GM19324 (cell line): ENCODE measurements at regions not wholly inside any gene's neighbourhood (a gene's known extent, or its start where the extent isn't known, plus 50 kb on each side); places are given as distances from the start of the nearest gene placed in this dataset.

Source experiments
- ATAC-seq: cut with Tn5 transposase; IDR thresholded peaks from one replicate; pipeline ENCODE4 v1.9.1; 2021; ENCODE audit warnings: mild to moderate bottlenecking, moderate library complexity; ENCODE audit not compliant: unreplicated experiment, low FRiP score

DNA sequence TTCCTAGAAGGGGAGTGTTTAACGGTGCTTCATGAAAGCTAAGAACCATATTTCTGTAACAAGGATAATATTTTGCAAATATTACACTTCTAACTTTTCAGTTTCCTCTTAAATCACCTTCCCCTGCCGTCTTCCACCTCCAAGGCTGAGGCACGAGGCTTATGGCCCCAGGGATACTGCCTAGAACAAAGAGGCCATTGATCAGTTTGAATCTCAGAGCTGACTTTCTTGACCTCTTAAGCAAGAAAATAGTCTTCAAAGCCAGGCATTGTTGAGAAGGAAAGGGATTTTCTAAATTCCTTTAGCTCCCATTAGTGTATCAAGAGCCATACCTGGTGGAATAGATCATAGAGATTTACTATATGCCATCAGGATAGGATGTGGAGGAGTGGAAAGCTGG is 566.2 kb downstream of the BNC2 start:
- ATAC-seq, result no peak

DNA sequence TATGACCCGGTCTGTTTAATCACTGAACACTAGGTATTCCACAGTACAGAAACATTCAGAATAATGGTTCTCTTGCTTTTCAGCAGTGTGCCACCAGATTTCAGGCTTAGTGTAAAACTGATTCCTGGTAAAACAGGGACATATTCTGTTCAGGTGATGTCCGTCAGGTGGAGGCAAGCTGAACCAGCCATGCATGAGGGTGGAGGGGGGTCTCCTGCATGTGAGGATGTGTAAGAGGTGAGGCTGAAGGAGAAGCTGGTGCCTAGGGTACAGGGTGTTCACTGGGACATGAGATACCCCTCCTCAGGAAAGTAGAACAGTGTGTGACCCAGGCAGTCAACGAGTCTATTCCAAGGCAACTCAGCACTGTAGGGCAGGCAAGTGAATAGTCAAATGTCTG is 563.9 kb downstream of the BNC2 start:
- ATAC-seq, result no peak

DNA sequence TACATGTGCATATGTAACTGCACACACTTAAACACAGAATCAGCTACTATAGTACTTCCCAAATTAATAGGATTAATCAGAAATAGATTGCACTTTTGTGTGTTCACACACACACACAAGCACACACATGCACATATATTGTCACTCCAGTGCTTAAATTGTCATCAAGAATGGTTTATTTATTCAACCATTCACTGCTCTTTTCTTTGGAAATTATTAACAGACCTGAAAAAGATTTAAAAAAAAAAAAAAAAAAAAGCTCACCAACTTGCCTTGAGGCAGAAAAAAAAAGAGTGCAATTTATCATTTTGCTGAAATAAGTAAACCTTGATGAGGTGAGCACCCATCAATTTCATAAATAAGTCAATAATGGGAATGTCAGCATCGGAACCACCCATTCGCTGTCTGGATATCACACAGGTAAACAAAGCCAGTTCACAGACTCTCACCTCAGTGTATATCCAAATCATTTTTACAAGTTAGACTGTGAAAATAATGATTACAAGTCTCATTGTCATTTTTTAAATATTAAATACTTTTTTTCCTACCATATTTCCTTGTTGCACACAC is 562.8 kb downstream of the BNC2 start:
- ATAC-seq, result no peak

DNA sequence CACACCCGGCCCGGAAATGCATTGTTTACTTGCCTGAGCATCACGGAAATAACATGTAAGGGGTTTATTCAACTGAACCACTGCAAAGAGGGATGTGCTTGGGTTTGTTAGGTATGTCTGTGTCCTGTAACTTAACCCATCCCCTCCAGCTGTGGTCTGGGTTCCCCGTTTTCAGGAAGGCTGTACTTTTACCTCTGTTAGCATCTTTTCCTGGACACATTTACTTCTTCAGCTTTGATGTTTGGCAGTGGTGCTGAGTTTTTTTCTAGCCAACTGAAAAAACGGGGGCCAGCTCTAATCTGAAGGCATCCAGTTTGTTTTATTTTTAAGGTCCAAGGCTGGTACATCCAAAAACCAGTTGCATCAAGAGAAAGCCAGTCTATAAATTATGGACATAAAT is 561.8 kb downstream of the BNC2 start:
- ATAC-seq, result no peak

DNA sequence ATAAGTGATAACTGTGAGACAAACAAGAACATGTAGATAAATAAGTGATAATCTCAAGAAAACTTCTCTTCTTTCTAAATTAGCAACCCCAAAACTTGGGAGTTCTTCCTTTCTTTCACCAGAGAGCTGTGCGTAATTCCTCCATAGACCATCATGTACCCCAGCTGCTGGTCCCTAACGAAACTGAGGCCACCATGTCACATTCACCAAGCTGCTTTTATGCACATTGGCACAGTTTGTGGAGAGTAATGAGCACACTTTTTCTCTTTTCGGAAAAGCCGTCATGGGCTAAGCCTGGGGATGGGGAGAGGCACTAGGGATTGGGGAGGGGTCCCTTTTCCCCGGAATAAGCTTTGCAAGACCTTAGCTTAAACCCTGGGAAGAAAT is 561.4 kb downstream of the BNC2 start:
- ATAC-seq, result no peak

DNA sequence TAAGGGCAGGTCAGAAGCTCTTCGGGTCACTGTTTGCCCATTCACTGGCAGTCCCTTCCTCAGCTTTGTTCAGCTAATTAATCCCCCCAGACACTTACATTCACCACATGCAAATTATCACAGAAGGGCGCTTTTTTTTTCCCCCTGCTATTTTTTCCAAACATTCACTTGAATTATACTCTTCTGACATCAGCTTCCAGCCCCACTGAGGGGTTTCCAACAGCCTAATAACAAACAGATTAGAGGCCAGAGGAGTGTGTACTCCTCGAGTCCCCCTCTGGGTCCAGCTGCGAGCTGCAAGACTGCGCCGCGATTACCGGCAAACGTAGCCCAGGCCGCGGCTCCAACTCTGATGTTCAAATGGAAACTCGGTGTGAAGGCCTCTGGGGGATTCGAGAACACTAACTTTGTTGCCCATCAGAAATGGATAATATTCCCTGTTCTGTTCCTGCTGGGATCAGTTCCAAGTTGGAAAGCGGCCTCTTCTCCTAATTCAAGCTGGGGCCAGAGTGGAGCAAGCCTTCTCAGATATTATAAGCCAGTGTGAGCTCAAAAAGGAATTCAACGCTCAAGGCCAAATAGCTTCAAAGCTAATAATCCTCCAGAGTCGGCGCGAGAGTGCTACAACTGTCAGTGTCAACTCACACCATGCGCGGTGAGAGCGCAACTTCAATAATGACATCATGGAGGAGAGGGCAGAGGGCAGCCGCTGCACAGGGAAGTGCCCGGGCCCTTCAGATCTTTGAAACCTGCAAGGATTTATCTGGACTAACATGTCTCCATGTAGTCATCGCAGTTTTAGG is 560.8 kb downstream of the BNC2 start:
- ATAC-seq, result no peak

DNA sequence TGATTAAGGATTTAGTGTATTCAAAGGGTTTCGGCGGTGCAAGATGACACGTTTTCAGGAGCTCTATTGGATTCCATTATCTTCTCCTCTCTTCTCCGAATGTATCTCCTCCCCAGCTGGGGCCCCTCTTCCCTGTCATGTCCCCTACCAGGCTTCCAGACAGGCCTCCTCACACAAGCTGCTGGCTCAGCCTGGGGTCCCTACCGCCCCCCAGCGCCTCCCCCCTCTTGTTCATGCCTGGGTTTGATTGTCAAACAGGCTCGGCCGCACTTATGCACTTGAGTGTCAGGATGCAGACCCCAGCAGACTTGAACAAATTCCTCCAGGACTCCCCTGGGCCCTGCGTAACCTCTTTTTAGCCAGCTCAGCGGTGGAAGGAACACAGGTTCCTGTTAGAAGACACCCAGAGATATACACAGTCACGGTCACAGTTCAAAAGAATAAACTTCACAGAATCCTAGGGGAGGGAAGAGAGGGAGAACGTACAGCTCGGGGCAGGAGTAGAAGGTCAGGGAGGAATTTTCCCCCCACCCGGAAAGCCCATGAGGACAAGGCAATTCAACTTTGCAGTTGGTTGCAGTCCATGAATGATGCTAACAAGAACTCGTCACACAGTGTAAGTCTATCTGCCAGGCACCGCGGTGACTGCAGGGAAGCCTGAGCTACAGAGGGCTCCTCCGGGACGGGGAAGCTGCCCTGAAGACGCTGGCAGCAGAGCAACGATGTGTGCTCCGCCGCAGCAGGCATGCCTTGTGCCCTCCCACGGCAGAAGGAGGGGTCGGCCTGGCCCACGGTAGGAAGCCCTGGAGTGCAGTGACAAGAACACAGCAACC is 560.0 kb downstream of the BNC2 start:
- ATAC-seq, result no peak

DNA sequence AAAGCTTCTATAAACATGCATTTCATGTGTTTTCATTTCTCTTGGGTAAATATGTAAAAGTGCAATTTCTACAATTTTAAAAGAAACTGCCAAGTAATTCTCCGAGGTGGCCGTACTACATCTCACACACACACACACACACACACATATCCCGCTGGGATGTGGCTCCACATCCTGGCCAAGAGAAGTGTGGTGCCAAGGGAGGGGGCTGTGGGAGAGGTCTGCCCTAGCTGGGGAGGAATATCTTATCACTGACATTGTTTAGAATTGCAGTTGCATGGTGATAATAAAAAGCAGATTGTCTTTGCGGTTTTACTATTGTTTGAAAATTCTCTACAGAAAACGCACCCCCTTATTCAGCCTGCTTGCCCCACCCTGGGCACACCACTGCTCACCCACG is 558.4 kb downstream of the BNC2 start:
- ATAC-seq, result no peak

DNA sequence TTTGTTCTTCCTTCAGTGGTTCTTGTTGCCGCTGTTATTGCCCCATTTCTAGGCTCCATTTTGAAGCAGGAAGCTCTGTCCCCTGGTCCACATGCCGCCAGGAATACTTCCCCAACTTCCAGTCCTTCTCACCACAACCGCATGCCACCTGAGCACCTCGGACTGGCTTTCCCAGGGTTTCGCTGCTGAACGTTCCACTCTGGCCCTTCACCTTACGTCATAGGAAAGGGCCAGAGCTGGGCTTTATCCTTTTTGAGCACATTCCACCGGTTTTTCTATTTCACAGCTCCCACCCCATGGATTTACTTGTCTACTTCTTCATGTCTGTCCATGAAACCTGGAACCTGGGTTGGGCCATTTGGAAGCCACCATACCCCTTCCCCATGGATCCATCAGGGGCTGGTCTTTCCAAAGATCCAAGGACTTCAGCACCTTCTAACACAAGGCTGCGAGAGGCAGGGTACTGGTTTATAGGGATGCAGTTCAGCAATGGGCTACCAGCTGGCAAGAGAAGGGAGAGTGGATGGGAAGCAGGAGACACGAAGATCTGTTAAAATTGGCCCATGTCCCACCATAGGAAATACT is 557.4 kb downstream of the BNC2 start:
- no peak for ATAC-seq

DNA sequence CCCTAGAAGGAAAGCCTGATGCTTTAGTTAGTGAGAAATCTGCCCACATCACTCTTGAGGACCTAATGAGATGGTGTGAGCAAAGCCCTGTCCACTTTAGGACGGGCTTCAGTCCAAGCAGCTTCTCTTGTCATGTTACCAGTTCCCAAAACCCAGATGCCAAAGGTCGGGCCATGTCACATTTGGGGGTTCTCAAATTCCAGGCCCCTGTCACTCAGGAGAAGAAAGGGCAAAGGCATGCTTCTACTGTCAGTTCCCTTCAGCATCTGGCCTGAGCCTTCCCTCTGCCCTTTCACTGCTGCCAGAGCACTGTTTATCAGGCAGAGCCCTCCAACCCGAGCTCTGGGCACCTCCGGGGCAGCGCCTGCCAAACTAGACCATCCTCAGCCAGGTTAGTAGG is 556.0 kb downstream of the BNC2 start:
- ATAC-seq, result no peak

DNA sequence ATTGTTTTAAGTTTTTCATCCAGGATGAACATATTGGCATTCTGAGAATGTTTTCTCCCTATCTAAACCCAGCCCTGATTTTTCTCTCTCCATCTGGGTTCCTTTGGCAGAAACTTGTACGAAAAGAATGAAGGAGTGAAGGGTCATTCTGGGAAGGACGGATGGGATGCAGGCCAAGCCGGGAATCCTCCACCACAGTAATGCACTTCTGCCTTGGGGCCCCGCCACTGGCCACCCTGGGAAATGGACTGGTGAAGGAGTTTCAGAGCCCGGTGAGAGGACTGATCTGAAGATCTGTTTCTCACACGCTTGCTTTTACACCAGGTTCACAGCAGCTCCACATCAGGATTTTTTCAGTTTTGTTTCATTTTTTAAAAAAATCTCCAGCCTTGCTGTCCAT is 554.8 kb downstream of the BNC2 start:
- ATAC-seq, result no peak

DNA sequence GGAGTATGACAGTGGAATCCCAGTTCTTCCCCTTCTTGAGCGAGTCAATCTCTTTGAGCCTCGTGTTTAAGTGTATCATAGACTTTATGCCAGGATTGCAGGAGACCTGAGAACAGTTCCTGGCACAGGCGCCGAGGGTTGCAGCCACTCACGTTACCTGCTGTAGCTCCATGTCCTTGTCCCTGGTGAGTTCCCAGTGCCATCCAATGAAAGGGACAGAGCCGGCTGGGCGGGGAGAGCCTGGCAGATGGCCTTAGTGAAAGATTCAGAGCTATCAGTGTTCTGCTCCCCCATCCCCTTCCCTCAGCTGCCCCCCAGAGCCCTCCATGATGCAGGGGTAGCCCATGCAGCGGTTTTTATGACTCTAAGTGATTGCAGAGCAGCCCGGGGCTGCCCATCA is 554.0 kb downstream of the BNC2 start:
- no peak for ATAC-seq

DNA sequence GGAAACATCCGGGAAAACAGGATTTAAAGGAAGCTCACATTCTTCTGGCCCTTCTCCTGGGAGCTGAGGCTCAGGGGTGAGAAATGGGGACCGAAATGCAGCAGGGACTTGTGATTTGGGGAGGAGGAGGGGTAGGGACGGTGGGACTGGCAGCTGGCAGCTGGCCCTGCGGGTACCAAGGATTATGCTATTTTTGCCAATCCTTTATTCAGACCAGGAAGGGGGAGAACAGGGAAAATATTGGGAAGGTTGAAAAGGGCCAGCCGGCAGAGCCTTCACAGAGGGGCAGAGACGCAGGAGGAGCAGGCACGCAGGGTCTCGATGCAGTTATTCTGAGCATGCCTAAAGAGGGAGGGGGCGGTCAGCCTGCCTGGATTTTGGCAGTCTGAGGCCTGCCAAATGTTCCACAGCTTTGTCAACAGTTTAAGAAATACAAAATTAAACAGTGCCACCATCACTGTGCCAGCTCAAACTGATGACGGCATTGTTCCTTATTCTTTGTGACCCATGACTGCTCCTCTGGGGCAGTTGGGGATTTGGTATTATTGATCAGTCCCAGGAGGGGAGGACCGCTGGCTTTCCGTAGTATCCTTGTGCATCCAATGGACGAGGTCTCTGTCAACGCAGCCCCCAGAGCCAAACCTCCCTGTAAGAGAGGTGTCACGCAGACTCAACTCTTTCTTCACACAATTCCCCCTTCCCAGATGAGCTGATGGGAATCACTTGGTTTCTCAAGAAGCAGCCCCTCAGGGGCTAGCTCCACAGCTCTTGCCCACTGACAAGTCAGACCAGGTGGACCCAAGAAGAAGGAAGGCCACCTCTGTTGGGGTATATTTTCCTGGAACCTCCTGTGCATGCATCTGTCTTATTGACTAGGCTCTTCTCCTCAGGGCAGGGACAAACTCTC is 553.3 kb downstream of the BNC2 start:
- no peak for ATAC-seq

DNA sequence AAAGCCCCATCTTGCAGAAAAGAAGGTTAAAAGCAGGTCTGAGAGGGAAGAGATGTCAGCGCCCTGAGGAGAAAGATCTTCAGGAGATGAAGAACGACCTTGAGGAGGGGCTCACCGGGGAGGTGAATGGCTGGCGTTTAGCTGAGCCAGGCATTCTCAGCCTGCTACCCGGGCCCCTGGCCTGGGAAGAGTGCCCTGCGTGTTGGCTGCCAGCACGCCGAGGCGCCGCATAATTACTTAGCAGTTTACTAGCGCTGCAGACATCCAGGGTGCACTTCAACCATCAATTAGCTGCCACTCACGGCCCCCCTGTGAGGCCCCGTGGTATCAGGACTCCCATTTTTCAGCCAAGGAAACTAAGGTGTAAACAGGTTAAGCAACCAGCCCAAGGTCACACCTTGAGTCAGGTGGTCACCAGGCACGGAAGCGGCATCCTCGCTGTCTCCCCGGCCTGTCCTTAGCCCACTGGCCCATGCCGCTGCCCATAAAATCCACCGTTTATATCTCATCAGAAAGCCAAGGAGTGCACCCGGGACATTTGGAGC is 551.9 kb downstream of the BNC2 start:
- no peak for ATAC-seq

DNA sequence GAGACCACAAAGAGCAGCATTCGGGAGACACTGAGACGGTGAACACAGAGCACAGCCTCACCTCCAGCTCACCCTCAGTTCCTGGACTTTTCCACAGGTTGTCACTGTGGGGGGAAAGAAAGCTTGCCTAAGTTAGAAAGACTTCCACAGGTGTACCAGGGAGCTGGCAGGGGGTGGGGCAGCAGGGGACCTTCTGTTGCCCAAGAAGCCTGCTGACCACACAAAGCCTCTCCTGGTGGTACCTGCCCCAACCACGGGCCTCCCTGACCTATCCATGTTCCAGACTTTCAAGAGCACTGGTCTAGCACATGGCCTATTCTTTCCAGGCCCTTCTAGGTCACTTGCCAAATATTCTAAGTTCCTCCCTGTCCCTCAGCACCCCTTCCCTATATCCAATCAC is 550.8 kb downstream of the BNC2 start:
- ATAC-seq, result no peak

DNA sequence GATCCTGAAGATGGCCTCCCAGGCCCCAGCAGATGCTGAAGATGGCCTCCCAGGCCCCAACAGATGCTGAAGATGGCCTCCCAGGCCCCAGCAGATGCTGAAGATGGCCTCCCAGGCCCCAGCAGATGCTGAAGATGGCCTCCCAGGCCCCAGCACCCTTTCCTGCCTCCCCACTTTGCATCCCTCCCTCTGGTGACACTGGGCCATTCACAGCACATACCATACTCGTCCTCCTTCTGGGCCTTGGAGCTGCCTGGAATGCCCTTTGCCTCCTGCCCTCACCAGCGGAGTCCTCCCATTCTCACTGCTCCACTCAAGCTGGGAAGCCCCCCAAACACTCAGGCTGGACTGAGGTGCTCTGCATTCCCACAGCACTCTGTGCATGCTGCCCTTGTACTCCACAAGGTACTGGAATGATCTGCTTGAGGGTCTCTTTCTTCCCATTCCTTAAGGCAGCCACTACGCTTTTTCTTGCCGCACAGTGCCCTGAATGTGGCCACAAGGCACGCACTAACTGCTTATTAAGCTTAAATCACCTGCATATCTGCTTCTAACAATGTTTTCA is 550.0 kb downstream of the BNC2 start:
- no peak for ATAC-seq

DNA sequence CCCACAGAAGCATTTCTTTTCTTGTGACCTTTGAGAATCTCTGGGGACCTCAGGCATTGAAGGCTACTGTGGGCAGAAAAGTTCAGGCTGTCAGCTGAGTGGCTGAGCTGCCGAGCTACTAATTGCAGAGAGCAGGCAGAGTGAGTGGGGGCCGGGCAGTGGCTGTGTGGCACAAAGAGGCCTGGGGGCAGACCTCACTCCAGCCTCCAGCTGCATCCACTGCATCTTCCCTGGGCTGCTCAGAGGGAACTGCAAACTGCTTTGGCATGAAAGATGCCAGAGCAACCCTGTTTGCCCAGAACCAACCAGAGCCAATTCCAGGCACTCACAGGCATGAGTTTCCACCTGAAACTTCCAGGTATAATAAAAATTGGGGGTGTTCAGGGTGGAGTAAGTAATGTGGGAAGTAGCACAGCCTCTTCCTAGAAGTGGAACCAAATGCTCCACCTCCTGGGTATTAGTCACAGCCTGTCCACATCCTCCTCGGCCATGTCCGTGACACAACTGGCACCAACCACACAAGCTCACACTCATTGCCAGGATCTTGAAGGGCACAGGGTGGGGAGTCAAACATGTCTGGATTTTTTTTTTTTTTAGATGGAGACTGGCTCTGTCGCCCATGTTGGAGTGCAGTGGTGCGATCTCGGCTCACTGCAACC is 548.9 kb downstream of the BNC2 start:
- ATAC-seq, result no peak

DNA sequence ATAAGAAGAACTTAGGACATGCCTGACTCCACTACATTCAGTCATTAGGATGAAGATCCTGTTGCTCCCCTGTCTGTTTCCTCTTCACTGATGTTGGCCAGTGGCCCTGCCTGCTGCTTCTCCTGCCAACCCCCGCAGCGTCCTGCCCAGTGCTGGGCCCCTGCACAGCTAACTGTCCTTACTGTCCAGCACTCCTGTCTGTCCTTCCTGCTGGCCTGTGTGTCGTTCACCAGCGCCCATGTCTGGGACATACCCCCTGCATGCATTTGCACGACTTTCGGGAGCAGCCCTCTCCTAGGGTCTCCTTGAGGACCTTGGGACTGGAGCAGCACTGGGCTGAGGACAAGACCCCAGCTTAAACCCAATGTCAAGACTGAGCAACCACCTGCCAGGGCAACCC is 547.6 kb downstream of the BNC2 start:
- no peak for ATAC-seq

DNA sequence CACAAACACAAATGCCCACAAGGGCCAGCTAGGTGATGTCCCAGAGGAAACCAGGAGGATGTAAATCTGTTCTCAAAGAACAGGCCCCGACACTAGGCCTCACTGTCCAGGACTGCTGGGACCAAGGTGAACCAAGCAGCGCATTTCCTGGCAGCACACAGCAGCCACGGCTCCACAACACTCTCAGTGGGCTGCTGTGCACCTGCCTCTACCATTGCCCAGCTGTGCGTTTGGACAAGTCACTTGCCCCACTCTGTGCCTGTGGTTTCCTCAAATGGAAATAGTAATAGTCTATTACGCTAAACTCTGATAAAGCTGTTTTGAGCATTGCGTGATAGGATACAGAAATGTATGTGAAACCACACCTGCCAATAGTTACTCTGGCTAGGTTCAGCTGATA is 544.5 kb downstream of the BNC2 start:
- no peak for ATAC-seq
